ENCODE measurements at regions not wholly inside any gene's neighbourhood (a gene's known extent, or its start where the extent isn't known, plus 50 kb on each side); places are given as distances from the start of the nearest gene placed in this dataset.
"Not testable (repeated sequence)": the region's sequence is repeated elsewhere in the genome, so short reads cannot be mapped to it uniquely, and the experiment has no call there.

GRCh38 chr5:120153551-120153950 lies 310.5 kb upstream of the PRR16 start:
- DNase-seq, result no peak

GRCh38 chr5:120155873-120156272 lies 308.2 kb upstream of the PRR16 start:
- no peak for DNase-seq

GRCh38 chr5:120158211-120158610 lies 305.9 kb upstream of the PRR16 start:
- no peak for DNase-seq

- no peak for DNase-seq
Measured at GRCh38 chr5:120159155-120159554, 304.9 kb upstream of the PRR16 start.

- DNase-seq, result no peak
Measured at GRCh38 chr5:120160124-120160895, 303.8 kb upstream of the PRR16 start.

- no peak for DNase-seq
Measured at GRCh38 chr5:120162321-120162720, 301.8 kb upstream of the PRR16 start.

- DNase-seq, result no peak
Measured at GRCh38 chr5:120164037-120164436, 300.1 kb upstream of the PRR16 start.

GRCh38 chr5:120164986-120165385 lies 299.1 kb upstream of the PRR16 start:
- DNase-seq, result no peak

- DNase-seq, result no peak
Measured at GRCh38 chr5:120173125-120173524, 291.0 kb upstream of the PRR16 start.

- DNase-seq, result no peak
Measured at GRCh38 chr5:120174089-120174488, 290.0 kb upstream of the PRR16 start.

- not testable (repeated sequence) for DNase-seq
Measured at GRCh38 chr5:120181238-120181637, 282.9 kb upstream of the PRR16 start.

- DNase-seq, result not testable (repeated sequence)
Measured at GRCh38 chr5:120194650-120195049, 269.4 kb upstream of the PRR16 start.

GRCh38 chr5:120199559-120199958 lies 264.5 kb upstream of the PRR16 start:
- no peak for DNase-seq

GRCh38 chr5:120207129-120207528 lies 257.0 kb upstream of the PRR16 start:
- no peak for DNase-seq

GRCh38 chr5:120217001-120217400 lies 247.1 kb upstream of the PRR16 start:
- DNase-seq, result no peak

GRCh38 chr5:120219988-120220387 lies 244.1 kb upstream of the PRR16 start:
- DNase-seq, result no peak

GRCh38 chr5:120225524-120225923 lies 238.6 kb upstream of the PRR16 start:
- DNase-seq, result no peak

- no peak for DNase-seq
Measured at GRCh38 chr5:120228262-120229031, 235.7 kb upstream of the PRR16 start.

- no peak for DNase-seq
Measured at GRCh38 chr5:120229036-120229435, 235.1 kb upstream of the PRR16 start.

- no peak for DNase-seq
Measured at GRCh38 chr5:120231563-120231962, 232.5 kb upstream of the PRR16 start.

GRCh38 chr5:120236360-120236759 lies 227.7 kb upstream of the PRR16 start:
- DNase-seq, result no peak

GRCh38 chr5:120239086-120239485 lies 225.0 kb upstream of the PRR16 start:
- DNase-seq, result no peak

GRCh38 chr5:120240706-120241105 lies 223.4 kb upstream of the PRR16 start:
- no peak for DNase-seq

GRCh38 chr5:120241400-120241799 lies 222.7 kb upstream of the PRR16 start:
- DNase-seq, result no peak

Data from stimulated activated CD4-positive, alpha-beta T cell treated with anti-CD3 and anti-CD28 coated beads, Interleukin-4, amount 100 ng/mL, for 24 hours (primary cell).